AG04450 (cell line): ENCODE measurements at regions not wholly inside any gene's neighbourhood (a gene's known extent, or its start where the extent isn't known, plus 50 kb on each side); places are given as distances from the start of the nearest gene placed in this dataset.

Experiments
- CTCF ChIA-PET: fragments of 300-600, 350-600 bp; formaldehyde crosslinking; extraction: SDS; loops from one replicate; lab custom pipeline; 2022; ENCODE audit warnings: antibody characterized with exemption, inconsistent platforms; lab: Charles Lee
- POLR2A ChIA-PET: fragments of 350-600 bp; formaldehyde crosslinking; extraction: SDS; loops from one replicate; lab custom pipeline; 2021; ENCODE audit warnings: antibody characterized with exemption, inconsistent platforms; lab: Yijun Ruan, JAX
- DNase-seq: peaks from one replicate; pipeline ENCODE4 v3.0.0-alpha.2; 2011; ENCODE audit warnings: low read depth, low spot score
- H3K27ac ChIP-seq: one replicate; pipeline ENCODE4 v1.5.1; 2012; ENCODE audit warnings: low read depth, low read length, control low read depth
- H3K27me3 ChIP-seq: one replicate; pipeline ENCODE4 v1.6.0; 2012; ENCODE audit warnings: low read length; ENCODE audit not compliant: control insufficient read depth, insufficient read depth
- H3K4me3 ChIP-seq: 2 replicates; pipeline ENCODE4 v1.5.1; 2011; ENCODE audit warnings: mild to moderate bottlenecking, low read depth, low read length, control low read depth
- H3K9me3 ChIP-seq: 2 replicates; pipeline ENCODE4 v1.5.1; 2012; ENCODE audit warnings: low read length; ENCODE audit not compliant: control insufficient read depth, insufficient read depth
- CTCF ChIP-seq: IDR thresholded peaks from 2 replicates; pipeline ENCODE4 v1.5.1; 2011; ENCODE audit warnings: low read depth, low read length, control low read depth, inconsistent platforms

GRCh38 chr6:11482616-11483015, 54.9 kb upstream of the TMEM170B start:
- no peaks in the 10 kb centered on the region for H3K9me3 ChIP-seq
- ChIA-PET CTCF (interaction anchor here (1.2 kb wide), 1 partner anchor 93 kb away, joined by 3 read pairs; no protein-coding TSS in a partner anchor), POLR2A (no interaction called here)
- DNase-seq = no peak
- no peak overlapping the region for H3K4me3 ChIP-seq
- TF ChIP-seq CTCF = no peak
- H3K27ac ChIP-seq = no peak overlapping the region
- peaks cover 3% of the 10 kb centered on the region for H3K27me3 ChIP-seq

- Histone ChIP-seq H3K4me3 (no peak overlapping the region), H3K27me3 (no peaks in the 10 kb centered on the region), H3K27ac (no peak overlapping the region), H3K9me3 (no peaks in the 10 kb centered on the region)
- POLR2A ChIA-PET = no interaction called here
- DNase-seq = no peak
- CTCF ChIA-PET = interaction anchor here (3.7 kb wide), 1 partner anchor 16 kb away, joined by 19 read pairs; no protein-coding TSS in a partner anchor
- no peak for TF ChIP-seq CTCF
These were observed 57.0 kb upstream of the TMEM170B start for GRCh38 chr6:11480541-11480940.

GRCh38 chr6:11479296-11479695, 58.3 kb upstream of the TMEM170B start:
- H3K9me3 ChIP-seq = no peaks in the 10 kb centered on the region
- no peaks in the 10 kb centered on the region for H3K27me3 ChIP-seq
- CTCF ChIA-PET = interaction anchor here (3.7 kb wide), 1 partner anchor 17 kb away, joined by 19 read pairs; no protein-coding TSS in a partner anchor
- H3K4me3 ChIP-seq = no peak overlapping the region
- H3K27ac ChIP-seq = no peak overlapping the region
- POLR2A ChIA-PET = no interaction called here
- TF ChIP-seq CTCF = no peak
- DNase-seq = no peak

- no peak overlapping the region for H3K4me3 ChIP-seq
- ChIA-PET POLR2A (no interaction called here), CTCF (interaction anchor here (0.5 to 3.7 kb wide), 3 partner anchors 18 to 1109 kb away, joined by 3 to 19 read pairs (median 5); no protein-coding TSS in a partner anchor)
- H3K27ac ChIP-seq = no peak overlapping the region
- no peaks in the 10 kb centered on the region for H3K27me3 ChIP-seq
- no peak for DNase-seq
- no peaks in the 10 kb centered on the region for H3K9me3 ChIP-seq
- TF ChIP-seq CTCF = no peak
These were observed 59.0 kb upstream of the TMEM170B start for GRCh38 chr6:11478586-11478985.

- TF ChIP-seq CTCF = no peak
- H3K9me3 ChIP-seq = no peaks in the 10 kb centered on the region
- no peak overlapping the region for H3K27ac ChIP-seq
- ChIA-PET CTCF (interaction anchor here (1.3 to 2.6 kb wide), 2 partner anchors 21 to 381 kb away, joined by 3 to 13 read pairs; partner anchors contain the start of gene SMIM13), POLR2A (no interaction called here)
- H3K27me3 ChIP-seq = peaks cover 10% of the 10 kb centered on the region
- no peak for DNase-seq
- H3K4me3 ChIP-seq = no peak overlapping the region
These were observed 62.5 kb upstream of the TMEM170B start for GRCh38 chr6:11475016-11475415.
